Esophagus muscularis mucosa (tissue), 4 donors: ENCODE measurements at regions not wholly inside any gene's neighbourhood (a gene's known extent, or its start where the extent isn't known, plus 50 kb on each side); places are given as distances from the start of the nearest gene placed in this dataset.

Source experiments
- DNase-seq: peaks from one replicate; pipeline ENCODE4 v3.0.0-alpha.2; 2017; ENCODE audit errors: extremely low spot score
- H3K27ac ChIP-seq, 4 donors: fragments of 200-600 bp; sonication (generic); replicated peaks in 1 of 4; 1 replicate in 3 of 4; 2 replicates in 1 of 4; pipeline ENCODE4 v1.5.1; 2016 to 2019; ENCODE audit warnings: mild to moderate bottlenecking in 1 of 4
- H3K27me3 ChIP-seq, 4 donors: fragments of 200-600 bp; sonication (generic); one replicate each; pipeline versions ENCODE4 v1.5.1 to v1.6.0; 2016 to 2019
- H3K36me3 ChIP-seq, 4 donors: fragments of 200-600 bp; sonication (generic); one replicate each; pipeline ENCODE4 v1.5.1; 2016 to 2019
- H3K4me1 ChIP-seq, 4 donors: fragments of 200-600 bp; sonication (generic); one replicate each; pipeline ENCODE4 v1.5.1; 2016 to 2019
- H3K4me3 ChIP-seq, 4 donors: fragments of 200-600 bp; sonication (generic); 1 replicate in 2 of 4; 2 replicates in 2 of 4; pipeline ENCODE4 v1.5.1; 2016 to 2019; ENCODE audit warnings: mild to moderate bottlenecking in 4 of 4, moderate library complexity in 1 of 4
- H3K9me3 ChIP-seq, 4 donors: fragments of 200-600 bp; sonication (generic); 1 replicate in 3 of 4; 2 replicates in 1 of 4; pipeline ENCODE4 v1.5.1; 2016 to 2019
- EP300 ChIP-seq: sonication (generic); formaldehyde crosslinking; IDR thresholded peaks from one replicate; pipeline ENCODE4 v1.6.1; 2017; ENCODE audit warnings: antibody characterized with exemption
- POLR2A ChIP-seq: fragments of 450-650 bp; IDR thresholded peaks from one replicate; pipeline ENCODE4 v1.6.1; 2017; ENCODE audit warnings: antibody characterized with exemption, moderate library complexity, mild to moderate bottlenecking, low read depth
- POLR2AphosphoS5 ChIP-seq, 2 donors: sonication (generic); formaldehyde crosslinking; IDR thresholded peaks; one replicate each; pipeline ENCODE4 v1.6.1; 2017; ENCODE audit warnings: antibody characterized with exemption in 2 of 2
- WGBS: methylation state at CpG from one replicate; pipeline ENCODE4 v1.1.5; 2018; 5-methylcytosine and 5-hydroxymethylcytosine counted together
- intact Hi-C: fragments of 100-400 bp; cut with DNase I; formaldehyde crosslinking; loops from one replicate; pipeline ENCODE4 v1.15.1; 2023
- TF ChIP-seq, protein P1 (sequence below), 3 experiments: fragments of 200-600 bp in 2 of 3; fragments of 450-650 bp in 1 of 3; sonication (generic) in 2 of 3; IDR thresholded peaks; one replicate each; pipeline ENCODE4 v1.5.1; 2017 to 2019; ENCODE audit warnings: antibody characterized with exemption in 3 of 3, mild to moderate bottlenecking in 2 of 3, moderate library complexity in 1 of 3

DNA sequence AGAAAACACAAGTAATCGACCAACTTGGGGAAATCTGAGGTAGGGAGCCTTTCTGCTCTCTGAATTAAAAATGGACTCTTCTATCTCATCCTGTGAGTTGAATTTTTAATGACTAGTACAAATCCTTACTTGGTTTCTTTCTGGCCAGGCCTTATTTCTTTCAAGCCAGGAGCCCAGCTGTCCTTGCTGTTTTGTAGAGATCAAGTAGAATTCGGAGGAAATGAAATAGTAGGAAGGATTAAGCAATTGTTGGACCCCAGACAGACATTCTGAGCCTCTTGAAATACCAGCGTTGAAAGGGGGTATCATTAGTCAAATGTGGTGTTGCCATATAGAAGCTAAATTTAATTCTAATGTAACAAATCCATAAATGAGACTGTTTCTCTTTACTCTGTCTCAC lies 53.7 kb upstream of the SMIM15 start:
- H3K27me3 ChIP-seq: no peaks in the 10 kb centered on the region
- H3K4me3 ChIP-seq: no peak overlapping the region
- 65% methylated on average over 3 of the region's 3 CpGs for WGBS
- no peak for DNase-seq
- H3K36me3 ChIP-seq: no peaks in the 10 kb centered on the region
- H3K27ac ChIP-seq: no peak overlapping the region
- TF ChIP-seq POLR2AphosphoS5 (IDR thresholded peaks at IDR 0.05) (no peak), EP300 (no peak), POLR2A (no peak)
- TF ChIP-seq, protein P1, sequence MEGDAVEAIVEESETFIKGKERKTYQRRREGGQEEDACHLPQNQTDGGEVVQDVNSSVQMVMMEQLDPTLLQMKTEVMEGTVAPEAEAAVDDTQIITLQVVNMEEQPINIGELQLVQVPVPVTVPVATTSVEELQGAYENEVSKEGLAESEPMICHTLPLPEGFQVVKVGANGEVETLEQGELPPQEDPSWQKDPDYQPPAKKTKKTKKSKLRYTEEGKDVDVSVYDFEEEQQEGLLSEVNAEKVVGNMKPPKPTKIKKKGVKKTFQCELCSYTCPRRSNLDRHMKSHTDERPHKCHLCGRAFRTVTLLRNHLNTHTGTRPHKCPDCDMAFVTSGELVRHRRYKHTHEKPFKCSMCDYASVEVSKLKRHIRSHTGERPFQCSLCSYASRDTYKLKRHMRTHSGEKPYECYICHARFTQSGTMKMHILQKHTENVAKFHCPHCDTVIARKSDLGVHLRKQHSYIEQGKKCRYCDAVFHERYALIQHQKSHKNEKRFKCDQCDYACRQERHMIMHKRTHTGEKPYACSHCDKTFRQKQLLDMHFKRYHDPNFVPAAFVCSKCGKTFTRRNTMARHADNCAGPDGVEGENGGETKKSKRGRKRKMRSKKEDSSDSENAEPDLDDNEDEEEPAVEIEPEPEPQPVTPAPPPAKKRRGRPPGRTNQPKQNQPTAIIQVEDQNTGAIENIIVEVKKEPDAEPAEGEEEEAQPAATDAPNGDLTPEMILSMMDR (IDR thresholded peaks at IDR 0.05): no peak
- H3K4me1 ChIP-seq: no peaks in the 10 kb centered on the region
- no peaks in the 10 kb centered on the region for H3K9me3 ChIP-seq
- intact Hi-C loops: no loop called here

DNA sequence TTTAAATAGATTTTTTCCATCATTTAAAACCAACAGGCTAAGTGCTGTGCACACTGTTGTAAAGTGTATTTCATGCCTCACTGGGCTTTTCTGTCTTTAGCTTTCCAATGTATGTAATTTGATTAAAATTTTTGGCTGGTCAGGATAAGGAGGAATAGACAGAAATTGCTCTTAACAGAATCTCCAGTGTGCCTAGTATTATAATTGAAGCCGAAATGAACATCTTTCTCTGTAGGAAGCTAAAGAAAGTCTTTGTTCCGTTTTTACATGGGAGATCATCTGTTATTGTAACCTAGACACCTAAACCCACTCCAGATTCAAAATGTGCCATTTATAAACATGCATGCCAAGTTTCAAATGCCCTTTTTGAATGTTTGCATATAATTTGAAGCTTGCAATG lies 54.5 kb upstream of the SMIM15 start:
- Histone ChIP-seq H3K4me3 (no peak overlapping the region), H3K27ac (no peak overlapping the region), H3K4me1 (no peaks in the 10 kb centered on the region), H3K27me3 (no peaks in the 10 kb centered on the region), H3K36me3 (no peaks in the 10 kb centered on the region), H3K9me3 (peaks cover 0 to 6% (median 0%) of the 10 kb centered on the region in 4 donors)
- no peak for DNase-seq
- TF ChIP-seq POLR2A: no peak
- no peak for TF ChIP-seq POLR2AphosphoS5 (IDR thresholded peaks at IDR 0.05)
- TF ChIP-seq, protein P1 (IDR thresholded peaks at IDR 0.05): no peak
- no peak for TF ChIP-seq EP300
- WGBS: 87% methylated on average over 2 of the region's 2 CpGs
- intact Hi-C loops: no loop called here

DNA sequence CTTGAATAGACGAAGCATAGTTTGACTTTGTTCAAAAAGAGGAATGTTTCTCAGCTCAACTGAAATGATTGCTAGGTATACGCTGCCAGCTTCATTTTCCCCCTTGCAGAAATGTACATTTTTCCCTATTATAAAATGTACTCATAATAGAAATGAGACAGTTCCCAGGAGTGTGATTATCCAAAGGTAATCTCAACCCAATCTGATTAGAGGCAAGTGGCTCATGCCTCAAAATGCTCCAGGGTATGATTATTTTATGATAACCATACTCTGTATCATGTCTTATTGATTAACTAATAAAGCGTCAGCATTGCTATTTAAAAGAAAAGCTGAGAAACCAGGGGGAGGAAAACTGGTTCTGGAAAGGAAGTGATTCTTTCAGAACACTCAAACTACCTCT lies 54.9 kb upstream of the SMIM15 start:
- no peak for DNase-seq
- H3K9me3 ChIP-seq: peaks cover 0 to 6% (median 0%) of the 10 kb centered on the region in 4 donors
- no peak overlapping the region for H3K4me3 ChIP-seq
- no peaks in the 10 kb centered on the region for H3K4me1 ChIP-seq
- H3K27ac ChIP-seq: no peak overlapping the region
- no peak for TF ChIP-seq EP300
- TF ChIP-seq POLR2A: no peak
- TF ChIP-seq, protein P1 (IDR thresholded peaks at IDR 0.05): no peak
- no peak for TF ChIP-seq POLR2AphosphoS5 (IDR thresholded peaks at IDR 0.05)
- 69% methylated on average over 3 of the region's 3 CpGs for WGBS
- intact Hi-C loops: no loop called here
- no peaks in the 10 kb centered on the region for H3K36me3 ChIP-seq
- H3K27me3 ChIP-seq: no peaks in the 10 kb centered on the region

DNA sequence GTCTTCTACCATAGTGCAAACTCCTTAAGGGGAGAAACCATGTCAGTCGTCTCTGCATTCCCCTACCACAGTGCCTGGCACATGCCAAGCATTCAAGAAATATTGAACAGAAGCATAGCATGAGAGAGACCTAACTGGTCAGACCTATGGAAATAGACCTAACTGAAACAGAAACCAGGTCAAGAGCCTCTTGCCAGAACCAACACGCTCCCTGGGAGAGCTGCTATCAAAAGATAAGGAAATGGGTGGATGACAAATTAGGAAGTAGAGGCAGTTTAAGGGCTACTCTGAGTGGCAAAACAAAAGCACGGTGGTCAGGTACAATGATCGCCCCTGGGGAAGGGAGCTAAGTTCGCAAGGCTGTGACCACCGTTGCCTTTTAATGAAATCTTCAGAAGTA lies 66.0 kb upstream of the SMIM15 start:
- peaks cover 0 to 16% (median 3%) of the 10 kb centered on the region in 4 donors for H3K4me1 ChIP-seq
- no peak for TF ChIP-seq EP300
- DNase-seq: no peak
- intact Hi-C loops: no loop called here
- no peaks in the 10 kb centered on the region for H3K36me3 ChIP-seq
- H3K4me3 ChIP-seq: no peak overlapping the region
- peaks cover 0 to 7% (median 4%) of the 10 kb centered on the region in 4 donors for H3K9me3 ChIP-seq
- no peak overlapping the region for H3K27ac ChIP-seq
- no peaks in the 10 kb centered on the region for H3K27me3 ChIP-seq
- 88% methylated on average over 6 of the region's 6 CpGs for WGBS

DNA sequence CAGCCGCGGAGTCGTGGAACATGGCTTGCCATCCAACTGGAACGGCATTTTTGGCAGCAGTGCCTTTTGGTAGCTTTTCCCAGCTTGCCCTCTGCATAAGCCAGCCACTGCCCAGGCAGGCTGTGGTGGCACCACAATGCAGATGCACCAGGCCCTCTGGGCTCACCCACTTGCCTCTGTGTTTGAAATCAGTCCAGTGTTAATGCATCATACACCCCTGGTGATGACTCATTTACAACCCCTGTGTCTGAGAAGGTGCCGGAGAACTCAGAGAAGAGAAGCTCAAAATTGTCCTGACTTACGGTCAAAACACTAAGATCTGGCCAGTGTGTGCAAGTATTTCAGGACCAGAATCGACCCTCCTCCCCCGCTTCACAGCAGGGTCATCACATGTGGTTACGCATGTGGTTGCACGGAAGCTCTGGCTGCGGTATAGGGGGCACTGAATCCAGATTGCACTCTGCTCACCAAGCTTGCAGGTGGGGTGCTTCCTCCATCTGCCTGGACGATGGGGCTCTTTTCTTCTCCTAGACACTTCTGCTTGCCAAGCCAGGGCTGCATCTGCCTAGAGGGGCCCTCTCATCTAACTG lies 66.5 kb upstream of the SMIM15 start:
- H3K27me3 ChIP-seq: no peaks in the 10 kb centered on the region
- no peak for TF ChIP-seq EP300
- TF ChIP-seq POLR2AphosphoS5 (IDR thresholded peaks at IDR 0.05): no peak
- TF ChIP-seq, protein P1 (IDR thresholded peaks at IDR 0.05): no peak
- TF ChIP-seq POLR2A: no peak
- H3K27ac ChIP-seq: no peak overlapping the region
- DNase-seq: no peak
- intact Hi-C loops: no loop called here
- H3K9me3 ChIP-seq: peaks cover 0 to 7% (median 4%) of the 10 kb centered on the region in 4 donors
- H3K4me1 ChIP-seq: peaks cover 0 to 16% (median 3%) of the 10 kb centered on the region in 4 donors
- H3K4me3 ChIP-seq: no peak overlapping the region
- H3K36me3 ChIP-seq: no peaks in the 10 kb centered on the region
- 75% methylated on average over 8 of the region's 12 CpGs for WGBS
